ENCODE measurements at regions not wholly inside any gene's neighbourhood (a gene's known extent, or its start where the extent isn't known, plus 50 kb on each side); places are given as distances from the start of the nearest gene placed in this dataset.
A peak's percentile ranks its signal among the peaks of the same experiment; 100 is the strongest.

DNA sequence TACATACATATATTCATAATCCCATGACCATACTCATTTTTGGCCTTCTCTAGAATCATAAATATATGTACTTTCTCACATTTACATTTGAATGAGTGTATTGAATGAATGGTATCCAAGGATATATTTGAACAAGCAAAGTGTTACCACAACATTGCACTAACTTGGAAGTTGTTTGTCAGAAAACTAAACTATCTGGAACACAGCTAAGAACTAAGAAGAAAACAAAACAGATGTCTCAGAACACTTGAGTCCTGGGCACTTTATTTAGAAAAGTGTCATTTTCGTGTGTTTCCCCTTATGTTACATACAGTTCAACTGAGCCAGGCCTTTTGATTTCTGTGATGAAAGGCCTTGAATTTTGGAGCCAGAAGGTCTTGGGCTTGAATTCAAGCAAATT, 466.7 kb upstream of the FAT1 start:
- POLR2A ChIA-PET (ENCODE audit: unreplicated experiment), result no interaction called here
- Histone ChIP-seq H3K4ac (ENCODE audit: low read depth, low read length) (no peak overlapping the region), H3K23ac (ENCODE audit: low read depth, low read length) (no peak overlapping the region), H3K18ac (ENCODE audit: low read depth, low read length) (no peak overlapping the region), H3K56ac (ENCODE audit: extremely low read depth, insufficient read depth, low read length) (no peak overlapping the region), H3K27me3 (ENCODE audit: control insufficient read depth, insufficient read depth, low read length) (no peaks in the 10 kb centered on the region), H3K4me2 (ENCODE audit: low read depth, low read length) (no peak overlapping the region), H4K8ac (ENCODE audit: low read depth in 2 of 2, low read length in 2 of 2) (no peak overlapping the region), H3K9me3 (ENCODE audit: control insufficient read depth, insufficient read depth, low read length) (no peaks in the 10 kb centered on the region), H3K14ac (replicated peaks; ENCODE audit: low read depth, low read length) (no peak overlapping the region), H3K79me1 (ENCODE audit: low read depth in 1 of 2, low read length in 2 of 2) (no peaks in the 10 kb centered on the region), H2AK5ac (ENCODE audit: low read depth, low read length) (no peak overlapping the region), H2BK20ac (ENCODE audit: low read depth, low read length) (no peak overlapping the region), H3K9ac (ENCODE audit: low read depth, low read length) (no peak overlapping the region), H3K27ac (ENCODE audit: insufficient read depth, low read length) (no peak overlapping the region), H4K5ac (ENCODE audit: low read depth, low read length) (no peak overlapping the region), H2AK9ac (replicated peaks; ENCODE audit: low read depth, low read length, poor library complexity) (no peak overlapping the region), H3K9me1 (ENCODE audit: insufficient read depth, low read length) (no peaks in the 10 kb centered on the region), H3K36me3 (ENCODE audit: control insufficient read depth, insufficient read depth, low read length) (no peaks in the 10 kb centered on the region), H3K4me1 (ENCODE audit: control insufficient read depth, insufficient read depth, low read length) (no peaks in the 10 kb centered on the region; the same call in 1 of the 2 replicates), H4K20me1 (ENCODE audit: insufficient read depth, low read length) (no peaks in the 10 kb centered on the region), H2AFZ (replicated peaks; ENCODE audit: low read length, poor library complexity) (no peak overlapping the region), H3K4me3 (ENCODE audit: insufficient read depth, low read depth, low read length) (no peak overlapping the region), H2BK15ac (ENCODE audit: low read depth, low read length) (no peak overlapping the region), H2BK5ac (ENCODE audit: low read depth, low read length, poor library complexity, severe bottlenecking) (no peak overlapping the region), H4K91ac (ENCODE audit: insufficient read depth, low read depth, low read length) (no peak overlapping the region), H2BK120ac (ENCODE audit: low read depth, low read length) (no peak overlapping the region)
- BruUV-seq (replicated peaks), result no TSS peak
- intact Hi-C loops (cut with micrococcal nuclease), result no loop called here
- no CpG with 5 or more reads among the region's 1 CpG for WGBS, 2 experiments (ENCODE audit: extremely low coverage in 2 of 2, insufficient read length in 1 of 2)
- TF ChIP-seq RAD21 (IDR thresholded peaks at IDR 0.05; ENCODE audit: low read length), result no peak
- no peak for TF ChIP-seq SMC3 (IDR thresholded peaks at IDR 0.05; ENCODE audit: low read depth, low read length)
- no peak for TF ChIP-seq MXI1 (IDR thresholded peaks at IDR 0.05; ENCODE audit: borderline replicate concordance, low read depth, low read length)
- TF ChIP-seq, protein P1, sequence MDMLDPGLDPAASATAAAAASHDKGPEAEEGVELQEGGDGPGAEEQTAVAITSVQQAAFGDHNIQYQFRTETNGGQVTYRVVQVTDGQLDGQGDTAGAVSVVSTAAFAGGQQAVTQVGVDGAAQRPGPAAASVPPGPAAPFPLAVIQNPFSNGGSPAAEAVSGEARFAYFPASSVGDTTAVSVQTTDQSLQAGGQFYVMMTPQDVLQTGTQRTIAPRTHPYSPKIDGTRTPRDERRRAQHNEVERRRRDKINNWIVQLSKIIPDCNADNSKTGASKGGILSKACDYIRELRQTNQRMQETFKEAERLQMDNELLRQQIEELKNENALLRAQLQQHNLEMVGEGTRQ (IDR thresholded peaks at IDR 0.05; ENCODE audit: low read depth, low read length), result no peak
- TF ChIP-seq MAZ (IDR thresholded peaks at IDR 0.05; ENCODE audit: borderline replicate concordance, low read depth, low read length), result no peak
- TF ChIP-seq, protein P2, sequence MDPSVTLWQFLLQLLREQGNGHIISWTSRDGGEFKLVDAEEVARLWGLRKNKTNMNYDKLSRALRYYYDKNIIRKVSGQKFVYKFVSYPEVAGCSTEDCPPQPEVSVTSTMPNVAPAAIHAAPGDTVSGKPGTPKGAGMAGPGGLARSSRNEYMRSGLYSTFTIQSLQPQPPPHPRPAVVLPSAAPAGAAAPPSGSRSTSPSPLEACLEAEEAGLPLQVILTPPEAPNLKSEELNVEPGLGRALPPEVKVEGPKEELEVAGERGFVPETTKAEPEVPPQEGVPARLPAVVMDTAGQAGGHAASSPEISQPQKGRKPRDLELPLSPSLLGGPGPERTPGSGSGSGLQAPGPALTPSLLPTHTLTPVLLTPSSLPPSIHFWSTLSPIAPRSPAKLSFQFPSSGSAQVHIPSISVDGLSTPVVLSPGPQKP (IDR thresholded peaks at IDR 0.05; ENCODE audit: borderline replicate concordance, low read depth, low read length), result no peak
- no peak for TF ChIP-seq FOS (IDR thresholded peaks at IDR 0.05; ENCODE audit: low read depth, low read length)
- TF ChIP-seq RFX5 (IDR thresholded peaks at IDR 0.05; ENCODE audit: low read depth, low read length), result no peak
- TF ChIP-seq CHD1 (IDR thresholded peaks at IDR 0.05; ENCODE audit: low read depth, low read length), result no peak
- TF ChIP-seq, protein P3, sequence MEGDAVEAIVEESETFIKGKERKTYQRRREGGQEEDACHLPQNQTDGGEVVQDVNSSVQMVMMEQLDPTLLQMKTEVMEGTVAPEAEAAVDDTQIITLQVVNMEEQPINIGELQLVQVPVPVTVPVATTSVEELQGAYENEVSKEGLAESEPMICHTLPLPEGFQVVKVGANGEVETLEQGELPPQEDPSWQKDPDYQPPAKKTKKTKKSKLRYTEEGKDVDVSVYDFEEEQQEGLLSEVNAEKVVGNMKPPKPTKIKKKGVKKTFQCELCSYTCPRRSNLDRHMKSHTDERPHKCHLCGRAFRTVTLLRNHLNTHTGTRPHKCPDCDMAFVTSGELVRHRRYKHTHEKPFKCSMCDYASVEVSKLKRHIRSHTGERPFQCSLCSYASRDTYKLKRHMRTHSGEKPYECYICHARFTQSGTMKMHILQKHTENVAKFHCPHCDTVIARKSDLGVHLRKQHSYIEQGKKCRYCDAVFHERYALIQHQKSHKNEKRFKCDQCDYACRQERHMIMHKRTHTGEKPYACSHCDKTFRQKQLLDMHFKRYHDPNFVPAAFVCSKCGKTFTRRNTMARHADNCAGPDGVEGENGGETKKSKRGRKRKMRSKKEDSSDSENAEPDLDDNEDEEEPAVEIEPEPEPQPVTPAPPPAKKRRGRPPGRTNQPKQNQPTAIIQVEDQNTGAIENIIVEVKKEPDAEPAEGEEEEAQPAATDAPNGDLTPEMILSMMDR (conservative IDR thresholded peaks at IDR 0.05; ENCODE audit: low read depth, low read length), result no peak
- TF ChIP-seq NFE2L2 (IDR thresholded peaks at IDR 0.05; ENCODE audit: low read depth, low read length), result no peak
- CTCF ChIA-PET, result no interaction called here
- dilution Hi-C loops (cut with HindIII; ENCODE audit: low sequenced_read_pairs, unreplicated experiment), result no loop called here
- in situ Hi-C loops (cut with MboI; ENCODE audit: low sequenced_read_pairs), result no loop called here
- DNase-seq (no peak), ATAC-seq (ENCODE audit: low read depth) (0 out of 2 replicates have a peak, but pooled peaks have one; percentile 21)
